WERI-Rb-1 (cell line): ENCODE measurements at regions not wholly inside any gene's neighbourhood (a gene's known extent, or its start where the extent isn't known, plus 50 kb on each side); places are given as distances from the start of the nearest gene placed in this dataset.

Source experiments
- DNase-seq: peaks from one replicate; pipeline ENCODE4 v3.0.0-alpha.2; 2020
- H3K27ac ChIP-seq: fragments of 250-450 bp; sonication (Bioruptor Pico); 2 replicates; pipeline ENCODE4 v1.5.1; 2020; ENCODE audit warnings: mild to moderate bottlenecking, moderate library complexity
- H3K27me3 ChIP-seq: fragments of 250-450 bp; sonication (Bioruptor Pico); 2 replicates; pipeline ENCODE4 v1.5.1; 2021; ENCODE audit warnings: mild to moderate bottlenecking, low read depth, moderate library complexity; ENCODE audit not compliant: insufficient read depth, severe bottlenecking
- H3K36me3 ChIP-seq: fragments of 250-450 bp; sonication (Bioruptor Pico); 2 replicates; pipeline ENCODE4 v1.5.1; 2020; ENCODE audit warnings: mild to moderate bottlenecking, moderate library complexity
- H3K4me3 ChIP-seq: 2 replicates; pipeline ENCODE4 v1.5.1; 2011; ENCODE audit warnings: low read depth, mild to moderate bottlenecking, control low read depth, low read length
- H3K9me3 ChIP-seq: fragments of 250-450 bp; sonication (Bioruptor Pico); 2 replicates; pipeline ENCODE4 v1.5.1; 2021; ENCODE audit warnings: mild to moderate bottlenecking, moderate library complexity; ENCODE audit not compliant: severe bottlenecking
- CTCF ChIP-seq: IDR thresholded peaks from 2 replicates; pipeline ENCODE4 v1.5.1; 2011; ENCODE audit warnings: low read depth, mild to moderate bottlenecking, control low read depth, inconsistent platforms, low read length

GRCh38 chr20:20816969-20817755 lies 104.7 kb upstream of the RALGAPA2 start:
- no peaks in the 10 kb centered on the region for H3K27me3 ChIP-seq
- TF ChIP-seq CTCF, result no peak
- H3K36me3 ChIP-seq, result no peaks in the 10 kb centered on the region
- no peak overlapping the region for H3K27ac ChIP-seq
- no peak overlapping the region for H3K4me3 ChIP-seq
- H3K9me3 ChIP-seq, result no peaks in the 10 kb centered on the region
- no peak for DNase-seq

DNA sequence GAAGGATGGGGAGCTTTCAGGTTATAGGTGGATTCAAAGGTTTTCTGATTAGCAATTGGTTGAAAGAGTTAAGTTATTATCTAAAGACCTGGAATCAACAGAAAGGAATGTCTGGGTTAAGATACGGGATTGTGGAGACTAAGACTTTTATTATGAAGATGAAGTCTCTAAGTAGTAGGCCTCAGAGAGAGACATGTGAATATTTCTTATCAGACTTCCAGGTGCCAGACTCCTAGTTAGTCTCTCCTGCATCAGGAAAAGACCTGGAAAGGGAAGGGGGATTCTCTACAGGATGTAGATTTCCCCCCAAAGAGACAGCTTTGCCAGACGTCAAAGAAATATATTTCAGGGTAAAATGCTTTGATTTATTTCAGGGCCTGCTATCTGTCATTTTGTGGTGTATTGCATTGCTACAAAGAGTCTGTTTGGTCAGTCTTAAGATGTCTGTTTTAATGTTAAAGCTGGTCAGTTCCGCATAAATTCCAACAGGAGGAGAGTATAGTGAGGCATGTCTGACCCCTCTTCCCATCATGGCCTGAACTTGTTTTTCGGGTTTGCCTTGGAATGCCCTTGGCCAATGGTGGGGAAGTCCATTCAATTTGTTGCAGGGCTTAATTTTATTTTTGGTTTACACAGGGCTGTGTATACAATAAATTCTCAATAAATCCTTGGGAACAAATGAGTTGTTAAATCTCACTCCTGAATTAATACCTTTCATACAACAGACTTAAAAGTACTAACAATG lies 103.4 kb upstream of the RALGAPA2 start:
- Histone ChIP-seq H3K36me3 (no peaks in the 10 kb centered on the region), H3K27me3 (no peaks in the 10 kb centered on the region), H3K9me3 (no peaks in the 10 kb centered on the region), H3K27ac (no peak overlapping the region), H3K4me3 (no peak overlapping the region)
- TF ChIP-seq CTCF, result no peak
- DNase-seq, result no peak

DNA sequence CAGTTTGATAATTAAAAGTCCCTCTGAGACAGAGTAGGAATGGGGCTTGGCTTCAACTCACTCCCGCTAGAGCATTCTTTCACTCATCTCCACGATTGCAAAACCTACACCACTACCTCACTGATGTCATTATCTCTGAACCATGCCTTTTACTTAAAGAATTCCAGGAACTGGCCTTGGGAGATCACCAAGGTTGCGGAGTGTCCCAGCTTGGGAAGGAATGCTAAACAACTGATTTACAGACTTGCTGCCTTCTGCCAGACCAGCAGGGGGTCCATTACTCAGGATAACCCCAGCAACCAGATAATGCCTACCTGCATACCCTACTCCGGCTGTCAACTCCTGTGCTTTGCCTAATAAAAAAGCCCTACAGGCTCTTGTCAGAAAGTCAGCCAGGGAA lies 102.2 kb upstream of the RALGAPA2 start:
- peak; percentile 16; the same call in 1 of the 2 replicates for TF ChIP-seq CTCF
- H3K27me3 ChIP-seq, result no peaks in the 10 kb centered on the region
- H3K9me3 ChIP-seq, result no peaks in the 10 kb centered on the region
- no peaks in the 10 kb centered on the region for H3K36me3 ChIP-seq
- peak; percentile 59 for DNase-seq
- no peak overlapping the region for H3K4me3 ChIP-seq
- no peak overlapping the region for H3K27ac ChIP-seq

GRCh38 chr20:20812136-20812535 lies 99.7 kb upstream of the RALGAPA2 start:
- H3K36me3 ChIP-seq, result no peaks in the 10 kb centered on the region
- no peak for DNase-seq
- no peak overlapping the region for H3K27ac ChIP-seq
- no peaks in the 10 kb centered on the region for H3K27me3 ChIP-seq
- no peak for TF ChIP-seq CTCF
- no peak overlapping the region for H3K4me3 ChIP-seq
- H3K9me3 ChIP-seq, result no peaks in the 10 kb centered on the region

DNA sequence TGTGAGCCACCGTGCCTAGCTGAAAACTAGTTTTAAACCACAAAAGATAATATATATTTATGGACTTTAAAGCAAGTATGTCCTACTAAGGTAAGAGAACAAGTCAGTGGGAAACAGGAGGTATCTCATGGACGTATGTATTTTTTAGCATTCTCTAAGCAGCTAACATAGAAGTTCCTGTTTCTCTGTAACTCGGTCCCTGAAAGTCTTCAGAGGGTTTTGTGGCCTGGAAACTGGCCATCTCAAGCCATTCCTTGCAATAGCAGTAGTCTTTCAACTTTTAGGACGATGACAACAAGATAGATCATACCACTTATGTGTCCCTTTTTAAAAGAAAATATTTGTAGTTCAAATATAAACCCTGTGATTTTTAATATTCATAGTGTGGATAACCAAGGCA lies 95.6 kb upstream of the RALGAPA2 start:
- Histone ChIP-seq H3K4me3 (no peak overlapping the region), H3K27me3 (no peaks in the 10 kb centered on the region), H3K27ac (no peak overlapping the region), H3K9me3 (peaks cover 10% of the 10 kb centered on the region), H3K36me3 (no peaks in the 10 kb centered on the region)
- DNase-seq, result no peak
- TF ChIP-seq CTCF, result no peak
